HG03103 (cell line): ENCODE measurements at regions not wholly inside any gene's neighbourhood (a gene's known extent, or its start where the extent isn't known, plus 50 kb on each side); places are given as distances from the start of the nearest gene placed in this dataset.
A peak's percentile ranks its signal among the peaks of the same experiment; 100 is the strongest.
"Not testable (repeated sequence)": the region's sequence is repeated elsewhere in the genome, so short reads cannot be mapped to it uniquely, and the experiment has no call there.

ENCODE experiments used
- ATAC-seq: cut with Tn5 transposase; IDR thresholded peaks from one replicate; pipeline ENCODE4 v1.9.1; 2021; ENCODE audit warnings: low read depth; ENCODE audit not compliant: unreplicated experiment

DNA sequence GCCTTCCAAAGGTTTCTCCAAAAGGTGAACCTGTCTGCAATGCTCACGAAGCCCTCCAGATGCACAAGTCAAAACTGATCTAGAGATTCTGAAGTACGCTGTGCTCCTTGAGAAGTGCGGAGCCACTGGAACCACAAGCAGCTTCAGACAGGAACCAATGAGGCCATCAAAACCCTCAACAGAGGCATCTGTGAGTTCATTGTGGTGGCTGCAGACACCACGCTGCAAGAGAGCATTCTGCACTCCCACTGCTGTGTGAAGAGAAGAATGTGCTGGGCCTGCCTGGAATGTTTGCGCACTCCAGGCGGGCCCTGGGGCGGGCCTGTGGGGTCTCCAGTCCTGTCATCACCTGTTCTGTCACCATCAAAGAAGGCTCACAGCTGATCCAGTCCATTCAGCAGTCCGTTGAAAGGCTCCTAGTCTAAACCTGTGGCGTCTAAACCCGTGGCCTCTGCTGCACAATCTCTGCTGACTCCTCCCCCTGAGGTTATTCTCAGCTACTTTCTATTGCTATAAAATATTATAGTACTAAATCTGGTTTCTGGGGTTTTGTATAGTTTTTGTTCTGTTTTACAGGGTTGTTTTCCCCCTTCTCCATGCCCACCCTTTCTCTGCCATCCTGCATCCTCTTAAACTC lies 111.6 kb downstream of the PPIAL4A start:
- ATAC-seq = not testable (repeated sequence)

DNA sequence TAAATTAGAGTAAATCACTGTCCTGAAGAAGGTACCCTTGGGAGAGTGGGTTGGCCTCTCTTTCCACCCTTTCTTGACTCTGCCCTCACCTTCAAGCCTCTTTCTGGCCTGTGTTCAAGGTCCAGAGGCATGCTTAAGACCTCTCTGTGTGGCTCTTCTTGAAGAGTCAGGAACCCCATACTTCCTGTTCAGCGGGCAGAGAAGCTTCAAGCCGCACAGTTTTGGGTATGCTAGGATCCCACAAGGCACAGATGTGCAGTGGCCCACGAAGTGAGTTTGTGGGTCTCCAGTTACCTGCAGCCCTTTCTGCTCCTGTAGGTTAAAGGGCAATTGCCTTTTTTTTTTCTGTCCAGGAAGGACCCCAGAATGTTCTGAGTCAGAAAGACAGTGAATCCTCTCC lies 113.7 kb downstream of the PPIAL4A start:
- not testable (repeated sequence) for ATAC-seq

DNA sequence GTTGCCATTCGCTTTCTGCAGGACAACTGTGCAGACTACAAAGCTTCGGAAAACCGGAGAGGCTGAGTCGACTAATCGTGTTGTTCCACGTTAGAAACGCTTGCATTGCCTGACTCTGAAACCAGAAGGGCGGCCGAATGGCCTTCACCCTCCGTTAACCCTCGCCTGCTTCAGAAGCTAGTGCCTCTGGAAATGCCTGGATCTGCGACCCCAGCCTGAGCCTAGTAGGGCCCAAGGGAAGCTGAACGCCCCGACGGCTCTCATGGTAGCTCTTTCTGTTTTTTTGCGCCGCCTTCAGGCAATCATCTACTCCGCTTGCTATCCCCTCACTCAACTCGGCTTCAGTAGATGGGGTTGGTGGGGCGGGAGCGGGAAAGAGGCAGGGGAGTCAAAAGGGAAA lies 117.3 kb downstream of the PPIAL4A start:
- not testable (repeated sequence) for ATAC-seq

DNA sequence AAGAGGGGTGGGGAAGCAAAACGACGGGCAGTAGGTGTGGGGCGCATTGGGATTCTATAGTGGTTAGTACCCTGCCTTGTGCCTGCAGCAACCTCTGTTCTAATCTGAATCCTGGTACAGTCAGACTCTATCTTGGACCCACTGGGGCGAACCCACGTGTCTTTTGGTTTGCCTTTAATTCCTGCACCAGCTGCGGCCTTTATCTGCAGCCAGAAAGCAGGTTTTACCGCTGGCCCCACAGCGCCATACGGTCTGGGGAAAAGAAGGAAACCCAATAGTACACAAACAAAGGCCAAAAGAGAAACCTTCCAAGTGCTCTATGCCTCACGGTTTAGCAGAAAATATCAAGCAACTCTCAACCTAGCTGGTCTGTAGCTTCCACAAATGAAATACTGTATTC lies 118.2 kb downstream of the PPIAL4A start:
- not testable (repeated sequence) for ATAC-seq

DNA sequence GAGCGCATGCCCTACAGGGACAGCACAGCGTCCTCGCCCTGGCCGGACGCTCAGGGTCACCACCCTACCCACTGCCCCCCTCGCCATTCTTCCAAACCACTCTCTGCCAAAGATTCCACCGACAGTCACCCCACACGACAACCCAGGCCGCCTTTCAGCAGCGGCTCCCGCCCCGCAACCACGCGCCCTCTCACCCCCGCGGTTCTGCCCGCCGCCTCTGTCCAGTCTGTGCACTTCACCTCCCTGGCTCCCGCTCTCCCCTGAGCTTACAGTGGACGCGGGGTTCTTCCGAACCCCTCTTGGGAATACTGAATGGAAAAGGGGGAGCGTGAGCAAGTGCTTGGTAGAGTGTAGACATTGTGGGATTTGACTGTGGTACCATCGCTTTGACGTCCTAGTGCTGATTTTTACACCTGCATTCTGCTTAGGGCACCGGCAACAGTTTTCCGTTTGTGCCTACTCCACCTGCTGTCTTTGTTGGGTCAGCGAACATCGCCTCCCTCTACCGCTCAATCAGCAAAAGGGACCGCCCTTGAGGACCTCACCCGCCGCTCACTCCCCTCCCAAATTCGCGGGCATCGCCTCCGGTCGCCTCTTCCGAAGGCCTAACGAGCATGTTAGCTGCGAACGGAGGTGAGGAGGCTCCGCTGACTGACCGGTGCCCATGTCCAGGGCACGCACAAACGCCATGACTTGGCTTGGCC lies 119.1 kb downstream of the PPIAL4A start:
- ATAC-seq = not testable (repeated sequence)

DNA sequence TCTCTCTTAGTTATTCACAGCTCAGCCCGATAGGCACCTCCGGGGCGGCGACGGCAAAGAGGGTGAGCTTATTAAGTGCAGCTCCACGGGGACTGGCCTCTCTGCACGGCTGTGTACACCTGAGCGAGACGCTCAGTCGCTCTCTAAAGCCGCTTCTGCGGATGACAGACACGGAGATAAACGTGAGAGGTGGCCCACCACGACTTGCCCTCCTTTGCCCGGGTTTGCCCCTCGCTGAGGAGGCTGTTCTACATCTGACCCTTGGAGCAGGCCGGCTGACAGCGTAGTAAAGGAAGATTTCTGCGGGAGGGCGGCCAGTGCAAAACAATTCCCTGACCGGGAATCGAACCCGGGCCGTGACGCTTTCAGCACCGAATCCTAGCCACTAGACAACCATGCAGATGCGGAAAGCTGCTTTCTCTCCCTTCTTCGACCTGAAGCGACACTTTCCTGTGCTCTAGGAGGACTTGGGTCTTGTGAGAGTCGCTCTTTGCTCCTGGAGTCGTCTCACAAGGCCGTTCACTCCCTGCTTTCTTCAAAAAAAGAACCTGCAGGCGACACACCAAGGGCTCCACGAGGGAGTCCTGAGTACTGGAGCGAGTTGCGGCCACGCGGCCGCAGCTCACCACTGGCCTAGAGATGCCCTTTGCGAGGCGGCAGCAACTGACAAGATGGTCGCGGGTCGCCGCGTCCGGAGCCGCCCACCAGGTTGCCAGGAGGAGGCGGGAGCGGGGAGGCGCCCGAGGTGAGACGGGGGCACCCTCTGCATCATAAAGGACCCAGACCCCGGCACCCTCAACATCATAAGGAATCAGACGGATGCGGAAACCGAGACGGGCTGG lies 119.9 kb downstream of the PPIAL4A start:
- not testable (repeated sequence) for ATAC-seq

DNA sequence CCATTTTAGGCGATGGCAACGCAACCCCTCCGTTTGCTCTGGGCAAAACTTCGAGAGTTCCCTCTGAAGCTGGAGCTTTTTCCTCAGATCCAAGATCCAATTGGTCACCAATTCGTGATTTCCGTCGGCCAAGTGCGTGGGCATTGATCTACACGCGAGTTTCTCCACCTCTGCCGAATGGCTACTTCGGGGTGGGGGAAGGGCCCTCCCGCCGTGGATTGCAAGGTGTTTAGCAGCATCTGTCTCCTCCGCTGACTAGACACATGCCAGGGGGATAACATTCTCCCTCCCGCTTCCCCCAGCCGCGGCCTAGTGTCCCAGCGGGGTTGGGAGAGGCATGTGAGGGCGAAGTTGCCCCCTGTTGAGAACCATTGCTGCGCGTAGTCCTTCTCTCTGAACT lies 120.6 kb downstream of the PPIAL4A start:
- ATAC-seq = not testable (repeated sequence)

DNA sequence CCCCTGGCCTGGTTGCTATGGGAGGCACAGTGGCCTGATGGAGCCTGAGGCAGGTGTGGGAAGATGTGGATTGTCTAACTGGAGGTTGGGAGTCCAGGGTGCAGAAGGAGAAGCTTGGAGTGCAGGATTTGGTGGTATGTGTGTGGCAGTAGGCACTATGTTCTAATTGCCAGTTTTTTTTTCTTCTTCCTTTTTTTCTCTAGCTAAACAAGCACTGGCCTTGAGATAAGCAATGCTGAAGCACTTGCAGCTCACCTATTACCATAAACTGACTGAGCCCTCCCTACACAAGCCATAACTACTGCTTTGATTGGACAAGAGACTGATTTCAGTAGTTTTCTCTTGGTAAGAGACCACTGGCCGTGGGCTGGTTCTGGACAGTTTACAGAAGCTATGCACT lies 123.6 kb downstream of the PPIAL4A start:
- ATAC-seq = not testable (repeated sequence)

DNA sequence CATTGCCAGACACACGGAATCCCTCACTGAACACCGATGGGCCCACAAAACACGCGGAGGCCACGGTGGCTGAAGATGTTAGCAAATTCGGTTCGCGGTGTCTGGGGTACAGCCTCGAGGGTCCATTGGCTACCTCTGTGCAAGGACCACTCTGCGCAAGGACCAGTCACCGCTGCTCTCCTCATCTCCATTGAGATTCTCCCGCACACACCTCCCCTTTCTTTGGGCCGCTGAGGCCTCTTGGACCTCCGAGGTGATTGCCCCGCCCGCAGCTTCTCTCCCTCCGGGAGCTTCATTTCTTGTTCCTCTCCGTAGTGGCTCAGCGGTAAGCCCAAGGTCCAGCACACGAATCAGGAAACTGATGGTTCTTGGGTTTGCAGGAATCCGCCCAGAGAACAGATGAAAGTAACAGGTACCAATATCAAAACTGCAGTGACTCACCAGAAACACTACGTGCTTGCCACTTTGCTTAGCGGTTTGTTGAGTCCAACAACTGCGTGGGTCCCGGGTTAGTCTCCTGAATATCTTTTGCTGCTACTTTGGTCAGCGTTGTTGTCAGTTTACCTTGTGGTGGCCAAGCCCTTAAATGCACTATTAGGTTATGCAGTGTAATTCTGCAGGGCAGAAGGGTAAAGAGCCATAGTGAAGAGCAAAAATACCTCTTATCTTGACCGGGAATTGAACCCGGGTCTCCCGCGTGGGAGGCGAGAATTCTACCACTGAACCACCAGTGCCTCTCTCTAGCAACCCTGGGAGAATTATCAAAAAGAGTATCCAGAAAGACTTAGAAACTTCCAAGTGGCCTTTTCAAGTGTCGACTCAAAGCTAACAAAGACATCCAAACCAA lies 126.8 kb downstream of the PPIAL4A start:
- peak; percentile 66 for ATAC-seq

DNA sequence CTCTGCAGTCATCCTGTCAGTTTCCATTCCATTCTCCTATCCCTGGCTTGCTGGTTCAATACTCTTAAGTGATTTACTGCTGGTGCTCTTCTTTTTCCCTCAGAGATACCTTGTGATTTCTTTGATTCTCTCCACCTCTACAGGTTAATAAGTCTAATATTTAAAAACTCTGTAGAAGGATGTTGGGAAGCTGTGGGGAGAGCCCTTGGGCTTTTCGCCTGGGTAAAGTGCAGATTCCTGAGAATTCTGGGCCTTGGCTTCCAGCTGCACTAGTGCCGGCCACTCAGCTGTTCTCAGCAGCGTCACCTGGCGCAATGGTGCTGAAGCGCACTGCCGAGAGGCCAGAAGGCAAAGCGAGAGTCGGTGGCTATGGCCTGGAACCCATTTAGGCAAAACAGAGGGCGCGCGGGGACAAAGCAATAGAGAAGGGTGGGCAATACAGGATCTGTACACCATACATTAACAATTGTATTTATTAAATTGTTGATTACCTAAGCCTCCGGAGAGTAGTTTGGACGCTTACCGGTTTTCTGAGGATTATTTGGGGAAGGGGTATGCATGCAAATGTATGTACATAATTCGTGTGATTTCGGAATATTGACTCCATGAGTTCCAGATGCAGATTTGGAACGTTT lies 130.3 kb downstream of the PPIAL4A start:
- ATAC-seq = not testable (repeated sequence)

DNA sequence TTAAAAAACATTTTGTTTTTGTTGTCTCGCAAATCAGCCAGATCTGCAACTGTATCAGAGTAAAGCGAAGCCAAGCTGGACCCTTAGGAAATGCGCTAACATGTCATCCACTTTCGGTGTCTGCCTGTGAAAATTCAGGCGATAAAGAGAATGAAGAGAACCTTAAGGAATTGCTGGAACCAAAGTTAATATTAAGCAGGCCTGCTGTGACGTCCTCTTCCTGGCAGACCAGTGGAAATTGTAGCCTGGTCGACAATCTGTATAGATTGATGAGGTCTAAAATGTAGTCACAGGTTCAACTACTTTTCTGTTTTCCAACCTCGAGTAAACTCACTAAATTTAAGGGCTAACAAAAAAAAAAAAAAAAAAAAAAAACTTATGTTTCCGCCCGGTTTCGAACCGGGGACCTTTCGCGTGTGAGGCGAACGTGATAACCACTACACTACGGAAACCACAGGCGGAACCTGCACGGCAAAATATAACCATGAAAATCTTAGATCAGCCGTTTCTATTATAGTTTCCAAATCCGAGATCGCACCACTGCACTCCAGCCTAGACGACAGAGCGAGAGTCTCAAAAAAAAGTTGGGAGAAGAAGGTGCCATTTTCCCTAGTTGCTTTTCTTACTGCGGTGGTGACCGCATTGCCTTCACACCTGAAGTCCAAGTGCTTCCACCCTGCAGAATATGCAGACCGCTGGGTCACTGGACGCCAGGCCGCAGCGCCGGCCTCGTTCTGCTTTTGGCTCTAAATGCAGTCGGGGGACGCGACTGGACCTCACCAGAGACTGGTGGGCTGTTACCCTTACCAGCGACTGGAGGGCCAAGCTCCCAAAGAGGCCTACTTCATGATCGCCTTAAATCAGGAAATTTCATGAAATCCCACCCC lies 131.0 kb downstream of the PPIAL4A start:
- not testable (repeated sequence) for ATAC-seq

DNA sequence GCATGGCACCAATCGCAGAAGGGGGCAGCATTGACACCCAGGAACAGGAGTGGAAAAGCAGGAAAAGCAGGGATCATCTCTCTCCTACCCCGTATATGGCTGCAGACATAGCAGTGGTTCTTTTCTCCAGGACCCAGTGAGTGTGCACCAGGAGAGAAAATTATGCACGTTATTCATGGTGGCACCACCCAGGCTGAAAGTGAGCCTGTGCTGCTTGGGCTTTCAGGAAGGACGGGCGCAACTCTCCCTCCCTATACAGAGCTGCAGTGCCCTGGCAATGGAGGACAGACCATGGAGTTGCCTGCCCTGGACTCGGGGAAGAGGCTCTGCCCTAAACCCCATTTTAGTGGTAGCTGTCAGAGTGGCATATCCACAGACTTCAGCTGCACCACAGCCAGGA lies 132.1 kb downstream of the PPIAL4A start:
- not testable (repeated sequence) for ATAC-seq

DNA sequence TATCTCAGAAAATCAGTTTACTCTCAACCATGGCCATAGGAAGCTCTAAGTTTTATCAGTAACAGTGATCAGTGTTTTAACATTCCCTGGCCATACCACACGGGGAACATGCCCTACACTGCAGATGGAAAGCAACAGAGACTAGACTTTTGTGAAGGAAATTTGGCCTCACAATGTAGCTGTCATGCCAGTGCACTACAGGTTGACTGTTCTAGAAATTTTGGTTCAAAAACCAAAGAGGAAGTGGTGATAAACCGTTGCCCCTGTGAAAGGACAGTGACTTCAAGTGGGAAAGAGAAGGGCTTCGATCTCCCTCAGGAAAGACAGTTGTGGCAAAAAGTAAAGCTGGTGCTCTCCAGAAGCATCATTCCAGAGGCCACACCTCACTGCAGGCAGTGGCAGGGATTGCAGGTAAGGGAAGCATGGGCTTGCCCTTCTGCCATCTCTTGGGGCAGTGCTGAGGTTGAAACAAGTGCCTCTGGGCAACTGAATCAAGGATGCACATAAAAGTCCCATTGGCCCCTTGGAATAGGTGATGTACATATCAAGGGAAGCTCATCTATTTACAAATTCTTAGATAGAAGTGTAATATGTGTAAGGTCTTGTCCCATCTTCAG lies 143.4 kb downstream of the PPIAL4A start:
- ATAC-seq = not testable (repeated sequence)

DNA sequence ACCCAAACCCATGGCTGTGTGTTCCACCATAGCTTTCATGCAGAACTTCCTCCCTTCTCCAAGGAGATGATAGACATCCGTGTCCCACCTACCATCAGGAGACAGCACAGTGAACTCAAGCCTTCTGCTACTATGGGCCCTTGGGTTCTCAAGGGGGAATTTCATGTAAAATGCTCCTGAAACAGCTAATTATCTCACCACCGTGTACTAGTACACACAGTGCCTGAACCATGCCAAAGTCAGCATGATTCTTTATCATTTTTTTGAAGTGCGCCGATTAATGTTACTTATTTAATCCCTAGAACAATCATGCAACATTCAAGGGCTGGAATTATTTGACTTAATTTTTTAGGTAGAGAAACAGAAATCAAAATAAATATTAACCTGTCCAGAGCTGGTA lies 147.2 kb downstream of the PPIAL4A start:
- ATAC-seq = not testable (repeated sequence)

DNA sequence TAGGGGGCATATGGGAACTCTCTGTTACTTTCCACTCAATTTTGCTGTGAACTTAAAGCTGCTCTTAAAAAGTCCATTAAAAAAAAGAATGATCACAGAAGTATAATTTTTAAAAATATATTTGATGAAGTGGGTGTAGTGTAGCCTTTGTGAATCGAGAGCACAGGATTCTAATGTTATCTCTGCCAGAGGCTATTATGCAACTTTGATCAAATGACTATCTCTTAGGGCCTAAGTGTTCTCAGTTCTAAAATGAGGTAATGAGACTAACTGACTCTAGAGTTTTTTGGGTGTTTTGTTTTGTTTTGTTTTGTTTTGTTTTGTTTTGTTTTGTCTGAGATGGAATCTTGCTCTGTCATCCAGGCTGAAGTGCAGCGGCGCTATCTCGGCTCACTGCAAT lies 143.2 kb downstream of the FAM72B start:
- ATAC-seq = not testable (repeated sequence)

DNA sequence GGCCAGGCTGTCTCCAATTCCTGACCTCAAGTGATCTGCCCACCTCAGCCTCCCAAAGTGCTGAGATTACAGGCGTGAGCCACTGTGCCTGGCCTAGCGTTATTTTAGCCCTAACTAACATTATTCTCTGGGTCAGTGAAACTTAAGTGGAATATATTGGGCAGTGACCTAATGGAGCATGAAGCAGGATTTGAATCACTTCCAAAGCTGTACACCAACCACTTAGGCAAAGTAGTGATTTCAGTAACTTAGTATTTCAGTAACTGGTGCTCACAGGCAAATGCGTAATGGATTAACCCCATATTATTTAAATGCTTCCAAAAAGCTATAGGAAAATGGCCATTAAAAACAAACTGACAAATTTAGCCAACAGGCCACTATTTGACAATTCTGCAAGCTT lies 142.6 kb downstream of the FAM72B start:
- ATAC-seq = not testable (repeated sequence)

DNA sequence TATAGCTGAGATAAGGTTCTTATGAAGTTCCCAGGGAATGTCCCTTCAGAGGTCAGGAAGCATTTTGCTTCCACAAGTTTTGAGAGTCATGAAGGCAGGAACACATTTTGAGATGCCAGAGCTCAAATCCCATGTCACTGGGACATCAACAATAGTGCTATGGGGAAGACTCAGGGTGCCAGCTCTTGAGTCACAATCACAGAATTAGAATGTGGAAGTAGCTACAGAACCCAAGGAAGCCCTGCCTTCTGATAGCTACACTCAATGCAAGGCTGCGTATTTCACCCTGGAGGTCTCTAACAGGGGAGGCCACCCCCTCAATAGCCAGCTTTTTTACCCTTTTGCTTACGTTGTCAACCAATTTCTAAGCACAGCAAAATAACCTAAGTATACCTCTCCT lies 141.3 kb downstream of the FAM72B start:
- not testable (repeated sequence) for ATAC-seq

DNA sequence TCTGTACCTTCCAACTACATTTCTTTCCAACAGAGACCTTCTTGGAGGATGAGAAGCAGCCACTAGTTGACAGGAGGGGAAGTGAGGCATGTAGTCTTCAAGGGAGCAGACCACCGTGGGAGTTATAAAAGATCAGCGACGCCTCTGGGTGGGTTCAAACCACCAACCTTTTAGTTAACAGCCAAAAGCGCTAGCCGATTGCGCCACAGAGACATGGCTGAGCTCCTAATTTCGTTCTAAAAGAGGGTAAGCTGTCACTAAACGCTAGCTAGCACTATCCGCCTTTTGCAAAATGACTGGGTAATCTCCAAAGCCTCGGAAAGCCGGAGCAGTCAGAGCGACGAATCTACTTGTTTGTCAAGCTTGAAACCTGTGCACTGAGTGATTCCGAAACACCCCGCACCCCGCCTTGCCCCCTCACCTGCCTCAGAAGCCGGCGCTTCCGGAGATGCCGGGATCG lies 135.8 kb downstream of the FAM72B start:
- ATAC-seq = not testable (repeated sequence)
